ENCODE measurements at regions not wholly inside any gene's neighbourhood (a gene's known extent, or its start where the extent isn't known, plus 50 kb on each side); places are given as distances from the start of the nearest gene placed in this dataset.

DNA sequence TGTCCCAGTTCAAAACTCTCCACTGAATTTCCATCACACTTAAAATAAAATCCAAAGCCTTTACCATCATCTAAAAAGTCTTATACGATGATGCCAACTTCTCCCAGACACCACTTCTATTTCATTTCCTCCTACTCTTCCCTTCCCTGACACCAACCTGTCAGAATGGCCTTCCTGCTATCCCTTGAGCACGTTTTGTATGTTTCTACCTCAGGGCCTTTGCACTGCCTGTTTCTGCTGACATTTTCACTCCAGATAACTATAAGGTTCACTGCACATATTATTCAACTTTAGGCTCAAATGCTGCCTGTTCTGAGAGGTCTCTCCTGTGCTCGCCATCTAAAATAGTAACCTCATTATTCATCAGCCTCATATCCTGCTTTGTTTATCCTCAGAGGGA lies 269.6 kb downstream of the HTR7 start:
- no peak for DNase-seq (ENCODE audit: low read depth)

DNA sequence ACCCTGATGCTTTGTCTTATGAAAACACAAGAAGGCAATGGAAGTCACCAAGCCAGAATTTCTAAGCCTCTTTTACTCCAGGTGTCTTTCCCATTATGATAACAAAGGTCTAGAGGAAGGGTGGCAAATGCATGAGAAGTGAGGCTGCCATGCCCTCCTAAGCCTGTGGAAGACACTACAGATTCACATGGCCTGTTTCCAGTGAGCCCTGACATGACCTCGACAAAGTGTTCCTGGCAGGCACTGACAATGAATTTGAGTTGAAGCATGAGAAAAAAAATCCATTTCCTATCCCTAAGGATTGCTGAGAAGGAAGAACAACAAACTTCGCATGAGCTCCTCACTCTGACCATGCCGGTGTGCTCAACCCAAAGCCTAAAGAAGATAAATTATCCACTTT lies 268.0 kb downstream of the HTR7 start:
- peak; percentile 57 for DNase-seq (ENCODE audit: low read depth)

DNA sequence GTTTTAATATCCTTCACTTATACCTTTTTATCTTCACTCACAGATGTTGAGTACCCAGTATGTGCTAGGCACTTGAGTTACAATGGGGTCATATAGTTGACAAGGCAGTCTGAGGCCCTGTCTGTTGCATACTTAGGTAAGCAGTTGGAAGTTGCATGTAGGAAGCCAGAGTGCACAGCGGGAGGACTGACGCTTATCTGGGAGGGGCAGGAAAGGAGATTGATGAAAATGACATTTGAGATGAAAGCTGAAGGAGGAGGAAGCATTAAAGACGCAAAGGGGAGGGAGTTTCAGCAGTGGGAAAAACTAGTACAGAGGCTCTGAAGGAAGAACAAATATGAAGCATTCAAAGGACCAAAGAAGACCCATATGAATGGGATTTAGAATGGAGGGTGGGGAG lies 266.2 kb downstream of the HTR7 start:
- DNase-seq (ENCODE audit: low read depth): no peak

DNA sequence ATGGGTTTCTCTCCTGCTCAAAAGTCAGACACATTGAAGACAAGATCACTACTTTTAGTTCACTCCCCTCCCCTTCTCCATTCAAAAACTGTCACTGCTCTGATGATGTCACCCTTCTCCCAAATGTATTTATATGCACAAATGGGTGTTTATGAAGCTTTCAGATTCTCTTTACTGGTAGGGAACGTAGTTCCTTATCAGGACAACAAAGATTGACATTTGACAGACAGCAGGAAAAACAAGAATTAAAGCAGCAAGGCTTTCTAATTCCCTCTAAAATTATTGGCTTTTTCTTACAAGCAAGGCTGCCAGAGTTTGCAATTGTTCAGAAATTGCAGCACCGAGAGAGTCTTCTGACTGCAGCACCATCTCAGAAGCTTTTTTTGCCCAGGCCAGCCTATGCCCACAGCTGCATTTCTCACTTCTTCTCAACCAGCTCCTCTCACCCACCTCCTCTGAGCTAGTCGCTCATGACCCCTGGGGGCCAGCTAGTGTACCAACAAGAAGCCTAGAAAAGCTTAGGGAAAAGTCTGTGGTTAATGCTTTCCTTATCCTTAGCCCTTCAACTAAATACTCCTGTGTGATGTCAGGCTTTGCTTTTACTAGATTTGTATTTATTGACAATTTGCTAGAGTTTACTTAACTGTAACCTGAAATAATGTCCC lies 265.1 kb downstream of the HTR7 start:
- DNase-seq (ENCODE audit: low read depth): peak; percentile 90

DNA sequence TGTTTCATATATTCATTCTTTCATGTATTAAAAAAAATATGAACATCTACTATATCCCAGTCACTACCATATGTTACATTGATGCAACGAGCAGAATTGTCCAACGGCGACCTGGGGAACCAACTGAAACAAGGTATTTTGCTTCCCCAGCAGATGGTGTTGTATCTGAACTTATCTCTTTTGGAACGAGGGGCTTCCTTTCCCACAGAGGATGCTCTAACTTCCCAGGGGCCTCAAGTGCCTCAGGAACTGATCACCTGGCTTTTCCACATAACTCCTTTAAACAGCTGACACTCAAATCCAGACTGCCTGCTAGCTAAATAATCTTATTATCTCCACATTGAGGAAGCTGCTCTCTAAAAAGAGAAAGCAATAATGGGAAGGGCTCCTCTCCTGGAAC lies 259.3 kb downstream of the HTR7 start:
- DNase-seq (ENCODE audit: low read depth): no peak

DNA sequence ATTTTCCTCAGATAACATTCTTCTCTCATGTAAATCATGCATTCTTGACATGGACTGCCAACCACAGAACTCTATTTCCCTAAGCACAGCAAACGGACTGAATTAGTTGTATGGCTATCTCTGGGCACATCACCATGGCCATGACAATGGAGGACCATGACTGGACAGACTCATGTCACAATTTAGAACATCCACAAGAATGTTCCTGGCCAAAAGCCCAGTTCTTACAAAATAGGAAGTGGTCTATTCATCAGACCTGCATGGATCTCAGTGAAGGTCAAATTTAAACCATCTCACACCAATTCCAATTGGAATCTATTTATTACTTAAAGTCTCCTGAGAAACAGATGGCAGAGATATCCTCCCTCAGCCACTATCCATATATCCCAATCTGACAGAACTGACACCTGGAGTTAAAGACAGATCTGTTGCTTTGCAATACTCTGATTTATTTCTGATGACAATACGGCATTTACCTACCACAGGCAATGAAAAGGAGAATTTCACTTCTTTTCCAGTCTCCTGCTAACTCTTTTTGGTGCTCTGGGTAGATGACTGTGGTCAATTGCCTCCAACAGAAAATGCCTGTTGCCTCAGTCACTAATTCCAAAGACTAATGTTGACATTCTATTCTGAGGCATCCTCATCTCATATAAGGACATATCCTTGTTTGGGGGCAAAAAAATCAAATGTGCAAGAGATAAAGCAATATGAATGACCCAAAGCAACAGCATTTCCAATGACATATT lies 254.8 kb downstream of the HTR7 start:
- peak; percentile 95 for DNase-seq (ENCODE audit: low read depth)

DNA sequence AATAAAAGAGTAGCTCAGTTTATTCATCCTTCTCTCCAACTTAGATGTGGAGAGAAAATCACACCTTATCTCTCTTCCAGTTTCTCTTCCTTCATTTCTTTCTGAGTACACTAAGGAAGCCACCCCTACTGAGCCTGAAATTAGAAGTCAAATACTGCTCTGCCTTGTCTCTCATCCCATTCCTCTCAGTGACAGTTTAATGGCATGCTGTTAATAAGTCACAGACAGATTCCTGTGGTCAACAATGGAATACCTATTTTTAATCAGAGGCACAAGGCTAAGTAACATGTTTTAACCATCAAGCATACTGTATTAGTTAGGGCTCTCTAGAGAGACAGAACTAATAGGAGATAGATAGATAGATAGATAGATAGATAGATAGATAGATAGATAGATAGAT lies 253.2 kb downstream of the HTR7 start:
- peak; percentile 63 for DNase-seq (ENCODE audit: low read depth)

DNA sequence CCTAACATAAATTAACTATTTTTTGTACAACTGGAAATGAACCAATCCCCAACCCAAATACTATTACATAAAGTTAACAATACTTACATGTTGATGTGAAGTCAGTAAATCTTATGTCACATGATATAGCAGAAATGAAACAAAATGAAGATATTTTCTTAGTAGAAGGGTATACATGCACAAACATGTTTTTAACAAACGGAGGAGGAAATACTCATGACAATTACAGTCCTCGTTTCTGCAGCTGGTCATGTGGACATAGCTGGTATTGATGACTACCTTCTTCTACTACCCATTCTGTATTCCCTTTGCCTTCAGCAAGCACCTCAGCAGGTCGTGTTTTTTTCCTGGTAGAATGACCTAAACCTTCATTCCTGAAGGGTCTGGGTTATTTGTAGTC lies 252.3 kb downstream of the HTR7 start:
- no peak for DNase-seq (ENCODE audit: low read depth)

DNA sequence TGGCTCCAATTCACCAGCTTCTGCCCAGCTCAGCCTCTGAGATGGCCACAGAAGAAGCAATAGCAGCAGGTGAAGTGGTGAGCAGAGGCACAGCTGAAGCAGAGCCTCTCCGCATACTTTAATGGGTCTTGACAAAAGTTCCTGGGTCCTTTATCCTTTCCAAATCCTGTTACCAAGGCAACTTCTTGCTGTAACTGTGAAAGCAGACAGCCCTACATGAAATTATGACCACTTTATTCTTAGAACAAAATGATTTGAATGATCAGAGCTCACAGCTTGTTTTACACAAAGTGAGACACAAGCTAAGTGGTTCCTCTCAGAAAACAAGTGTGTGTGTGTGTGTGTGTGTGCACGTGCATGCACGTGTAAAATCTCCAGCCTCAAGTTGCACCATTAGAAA lies 245.6 kb downstream of the HTR7 start:
- no peak for DNase-seq (ENCODE audit: low read depth)

DNA sequence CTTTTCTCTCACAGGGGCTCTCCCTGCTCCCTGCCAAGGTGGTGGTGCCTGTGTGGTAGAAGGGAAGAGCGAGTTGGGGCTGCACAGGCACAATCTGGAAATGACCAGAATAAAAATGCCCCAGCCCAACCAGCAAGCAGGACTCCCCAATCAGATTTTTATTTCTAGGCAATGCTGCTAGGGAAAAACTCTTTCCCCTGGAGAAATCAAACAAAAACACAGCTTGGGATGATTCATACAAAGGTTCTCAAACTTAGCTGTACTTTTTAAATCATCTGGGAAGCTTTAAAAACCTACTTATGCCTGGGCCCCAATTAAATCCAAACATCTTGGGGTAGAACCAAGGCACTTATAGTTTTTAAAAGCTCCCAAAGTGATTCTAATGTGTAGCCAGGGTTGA lies 243.2 kb downstream of the HTR7 start:
- peak; percentile 3 for DNase-seq (ENCODE audit: low read depth)

DNA sequence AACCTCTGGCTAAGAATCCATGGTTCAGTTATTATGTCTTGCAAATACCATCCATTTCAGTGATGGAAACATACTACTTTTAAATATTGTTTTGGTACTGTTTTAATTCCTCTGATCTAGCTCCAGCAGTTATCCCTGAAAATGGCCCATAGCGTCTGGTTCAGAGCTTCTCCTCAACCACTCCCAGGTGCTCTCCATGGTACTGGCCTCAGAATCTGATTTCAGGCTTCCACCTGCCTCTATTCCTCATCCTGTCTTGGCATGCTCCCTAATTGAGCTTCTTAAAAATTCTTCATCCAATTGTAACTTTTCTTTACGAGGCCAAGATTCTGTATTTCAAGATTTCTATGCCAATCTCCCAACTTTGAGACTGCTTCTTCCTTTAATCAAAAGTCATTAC lies 236.3 kb downstream of the HTR7 start:
- peak; percentile 34 for DNase-seq (ENCODE audit: low read depth)

DNA sequence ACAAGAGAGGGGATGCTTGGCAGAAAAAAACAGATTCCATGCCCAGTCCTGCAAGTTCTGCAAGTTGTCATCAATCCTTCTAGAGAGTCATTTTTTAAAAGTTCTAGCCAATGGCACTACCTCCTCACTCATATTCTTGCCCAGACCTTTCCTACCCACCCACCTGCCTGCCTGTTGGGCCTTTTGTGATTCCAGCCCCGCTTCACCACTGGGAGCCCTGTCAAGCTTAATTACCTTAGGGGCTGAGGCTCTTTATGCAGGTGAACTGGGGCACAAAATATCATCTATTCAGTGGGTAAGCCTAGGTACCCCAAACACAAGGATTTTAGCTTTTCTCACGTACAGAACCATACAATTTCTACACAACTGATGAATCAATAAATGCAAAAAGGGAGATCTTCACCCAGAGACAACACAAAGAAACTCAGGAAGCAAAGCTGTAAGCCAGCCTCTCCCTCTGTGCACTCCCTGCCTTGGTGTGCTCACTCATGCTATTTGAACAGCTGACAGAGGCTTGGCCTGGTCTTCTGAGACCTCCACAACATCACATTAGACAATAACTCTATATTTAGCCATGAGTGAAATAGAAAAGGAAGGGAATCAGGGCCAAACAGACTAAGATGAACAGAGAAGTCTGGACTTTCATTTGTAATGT lies 222.6 kb downstream of the HTR7 start:
- DNase-seq (ENCODE audit: low read depth): no peak

DNA sequence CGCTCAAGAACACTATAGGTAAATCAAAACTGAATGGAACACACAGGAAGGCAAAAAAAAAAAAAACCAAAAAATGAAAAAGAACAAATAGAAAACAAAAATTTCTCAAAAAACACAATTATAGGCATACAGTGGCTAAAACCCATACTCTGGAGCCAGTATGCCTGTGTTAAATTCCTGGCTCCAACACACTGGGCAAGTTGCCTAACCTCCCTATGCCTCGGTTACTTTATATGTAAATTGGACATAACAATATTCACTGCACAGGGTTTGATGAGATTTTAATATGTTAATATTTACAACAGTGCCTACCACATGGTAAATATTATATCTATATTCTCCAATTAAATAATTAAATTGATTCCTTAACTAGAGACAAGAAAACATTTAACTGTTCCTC lies 217.1 kb downstream of the HTR7 start:
- no peak for DNase-seq (ENCODE audit: low read depth)

DNA sequence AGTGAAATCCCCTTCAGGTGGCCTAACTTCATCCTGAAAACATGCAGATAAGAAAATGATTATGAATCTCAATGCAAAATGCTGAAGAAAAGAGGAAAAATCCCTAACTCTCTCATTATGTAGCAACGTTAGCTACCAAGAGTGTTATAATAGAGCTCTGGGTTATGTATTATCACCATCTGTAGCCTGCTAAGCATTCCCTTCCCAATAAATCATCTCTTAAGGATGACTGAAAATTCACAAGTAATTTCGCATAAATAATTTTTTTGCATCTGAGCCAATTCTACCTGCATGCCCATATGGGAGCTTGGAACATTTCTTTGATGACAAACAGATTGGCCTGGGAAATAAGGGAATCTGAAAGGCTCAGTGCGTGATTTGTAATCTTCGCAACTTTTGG lies 216.1 kb downstream of the HTR7 start:
- no peak for DNase-seq (ENCODE audit: low read depth)

DNA sequence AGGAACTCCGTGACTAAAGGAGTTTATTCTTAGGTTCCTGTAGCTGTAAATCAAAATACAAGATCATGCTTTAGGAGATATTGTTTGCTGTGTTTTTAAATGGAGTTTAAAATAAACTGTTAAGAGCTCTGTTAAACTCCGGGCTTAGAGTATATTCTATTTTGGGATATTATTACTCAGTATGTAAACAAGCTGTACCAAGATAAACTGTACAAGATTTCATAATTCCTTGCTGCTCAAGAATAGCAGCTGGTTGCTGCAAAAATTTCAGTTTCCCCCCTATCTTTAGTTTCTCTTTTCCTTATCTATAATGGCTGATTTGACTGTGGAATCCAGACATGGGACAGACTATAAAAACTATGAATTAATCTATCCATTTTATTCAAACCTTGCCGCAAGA lies 215.7 kb downstream of the HTR7 start:
- peak; percentile 9 for DNase-seq (ENCODE audit: low read depth)

DNA sequence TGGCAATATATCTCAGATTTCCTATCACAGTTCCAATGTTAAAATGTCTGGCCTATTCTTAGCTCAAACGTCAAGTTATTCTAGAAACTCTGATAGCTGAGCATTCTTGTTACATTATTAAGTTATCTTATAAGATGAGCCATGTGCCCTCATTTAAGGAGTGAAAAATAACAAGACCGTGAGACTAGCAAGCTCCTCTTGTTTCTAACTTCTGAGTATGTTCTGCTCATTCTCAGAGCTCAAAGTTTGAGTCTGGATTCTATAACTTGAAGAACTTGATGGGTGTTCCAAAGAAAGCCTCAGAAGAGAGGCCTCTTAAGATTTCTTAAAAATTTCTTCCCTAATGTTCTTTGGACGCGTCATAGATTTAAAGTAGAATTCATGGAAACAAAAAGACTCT lies 215.2 kb downstream of the HTR7 start:
- no peak for DNase-seq (ENCODE audit: low read depth)

DNA sequence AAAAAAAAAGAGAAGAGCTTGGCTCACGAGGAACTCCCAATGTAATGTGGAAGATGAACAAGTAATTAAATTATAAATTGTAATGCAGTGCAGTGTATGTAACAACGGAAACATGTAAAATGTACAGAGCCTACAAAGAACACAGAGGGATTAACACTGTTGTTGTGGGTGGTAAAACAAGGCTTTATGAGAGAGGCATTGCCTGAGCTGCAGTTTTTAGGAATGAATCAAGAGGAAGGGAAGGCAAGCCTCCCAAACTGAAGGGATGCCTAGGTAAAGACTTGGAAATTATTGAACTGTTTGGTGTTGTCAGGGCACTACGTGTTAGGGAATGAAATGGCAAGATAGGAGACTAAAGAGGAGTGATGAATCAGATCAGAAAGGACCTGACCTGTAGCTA lies 213.7 kb downstream of the HTR7 start:
- DNase-seq (ENCODE audit: low read depth): no peak

DNA sequence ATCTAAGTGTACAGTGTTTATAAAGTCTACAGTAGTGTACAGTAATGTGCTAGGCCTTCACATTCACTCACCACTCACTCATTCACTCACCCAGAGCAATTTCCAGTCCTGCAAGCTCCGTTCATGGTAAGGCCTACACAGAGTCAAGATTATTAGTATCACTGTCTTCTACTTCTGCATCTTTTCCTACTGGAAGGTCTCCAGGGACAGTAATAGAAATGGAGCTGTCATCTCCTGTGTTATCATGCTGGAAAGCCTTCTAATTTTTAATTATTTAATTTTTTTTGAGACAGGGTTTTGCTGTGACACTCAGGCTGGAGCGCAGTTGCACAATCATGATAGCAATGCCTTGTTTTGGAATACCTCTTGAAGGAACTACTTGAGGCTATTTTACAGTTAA lies 207.0 kb downstream of the HTR7 start:
- DNase-seq (ENCODE audit: low read depth): no peak

DNA sequence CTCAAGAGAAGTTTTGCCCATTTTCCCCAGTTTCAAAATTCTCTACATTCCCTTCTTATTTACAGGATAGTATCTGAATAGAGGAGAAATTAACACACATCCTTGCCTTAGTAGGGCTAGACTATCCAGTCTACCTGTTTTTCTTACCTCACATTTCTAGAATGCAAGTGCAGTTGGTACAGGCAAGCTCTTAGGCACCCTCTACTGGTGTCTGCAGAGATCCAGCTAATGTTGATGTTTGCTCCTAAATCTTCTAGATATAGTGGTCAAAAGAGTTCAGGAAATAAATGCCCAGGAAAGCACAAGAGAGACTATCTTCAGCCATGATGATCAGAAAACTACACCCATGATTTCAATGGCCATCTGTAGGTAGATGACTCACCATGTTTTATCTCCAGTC lies 205.3 kb downstream of the HTR7 start:
- peak; percentile 54 for DNase-seq (ENCODE audit: low read depth)

DNA sequence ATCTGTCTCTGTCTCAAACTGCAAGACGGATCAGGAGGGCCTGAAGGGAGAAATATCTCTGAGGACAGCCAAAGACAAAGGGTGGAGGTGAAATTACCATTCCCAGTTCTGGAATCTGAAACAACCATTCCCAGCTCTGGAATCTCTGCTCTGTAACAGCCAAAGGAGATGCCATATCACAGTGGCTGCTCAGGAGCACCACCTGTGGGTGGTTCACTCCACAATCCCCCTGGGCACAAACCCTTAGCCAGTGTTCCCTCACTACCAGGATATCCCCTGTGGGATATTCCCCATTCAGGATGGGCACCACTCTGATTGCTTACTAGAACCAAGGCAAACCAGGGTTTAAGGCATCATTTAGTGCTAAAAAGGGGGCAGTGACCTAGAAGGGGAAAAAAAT lies 199.0 kb downstream of the HTR7 start:
- no peak for DNase-seq (ENCODE audit: low read depth)

DNA sequence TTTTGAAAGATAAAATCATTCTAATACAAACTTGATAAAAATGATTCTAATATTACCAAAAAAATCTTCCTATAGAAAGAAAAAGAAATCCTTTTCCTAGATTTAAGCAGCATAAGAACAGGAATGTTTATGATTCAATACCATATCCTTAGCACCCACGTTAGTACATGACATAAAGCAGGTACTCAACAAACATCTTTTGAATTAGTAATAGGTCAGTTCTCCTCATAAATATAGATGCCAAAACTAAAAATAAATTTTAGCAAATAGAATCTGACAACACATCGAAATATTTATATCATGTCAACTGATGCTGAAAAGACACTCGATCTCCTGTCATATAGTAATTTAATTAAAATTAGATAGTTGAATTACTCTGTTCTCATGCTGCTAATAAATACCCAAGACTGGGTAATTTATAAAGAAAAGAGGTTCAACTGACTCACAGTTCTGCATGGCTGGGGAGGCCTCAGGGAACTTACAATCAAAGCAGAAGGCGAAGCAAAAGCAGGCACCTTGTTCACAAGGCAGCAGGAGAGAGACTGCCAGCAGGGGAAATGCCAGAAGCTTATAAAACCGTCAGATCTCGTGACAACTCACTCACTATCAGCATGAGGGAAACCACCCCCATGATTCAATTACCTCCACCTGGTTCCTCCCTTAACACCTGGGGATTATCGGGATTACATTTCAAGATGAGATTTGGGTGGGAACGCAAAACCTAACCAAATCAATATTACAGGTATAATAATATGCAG lies 191.8 kb downstream of the HTR7 start:
- no peak for DNase-seq (ENCODE audit: low read depth)

DNA sequence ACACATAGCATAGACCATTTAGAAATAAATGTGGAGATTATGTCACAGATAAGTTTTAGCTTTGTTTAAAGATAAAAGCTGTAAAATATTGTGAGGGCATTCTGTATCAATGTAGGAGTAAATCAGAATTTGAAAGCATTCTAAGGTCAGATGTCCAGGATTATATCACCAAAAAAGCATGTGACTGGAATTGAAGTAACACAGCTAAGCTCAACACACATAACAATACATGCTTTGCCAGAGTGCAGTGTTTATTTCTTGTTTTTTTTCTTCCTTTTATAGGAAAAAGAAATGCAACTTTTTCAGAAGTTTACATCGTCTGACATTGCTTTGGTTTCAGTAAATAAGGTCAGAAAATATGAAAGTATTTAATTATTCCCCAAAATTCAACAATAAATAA lies 183.4 kb downstream of the HTR7 start:
- DNase-seq (ENCODE audit: low read depth): no peak

DNA sequence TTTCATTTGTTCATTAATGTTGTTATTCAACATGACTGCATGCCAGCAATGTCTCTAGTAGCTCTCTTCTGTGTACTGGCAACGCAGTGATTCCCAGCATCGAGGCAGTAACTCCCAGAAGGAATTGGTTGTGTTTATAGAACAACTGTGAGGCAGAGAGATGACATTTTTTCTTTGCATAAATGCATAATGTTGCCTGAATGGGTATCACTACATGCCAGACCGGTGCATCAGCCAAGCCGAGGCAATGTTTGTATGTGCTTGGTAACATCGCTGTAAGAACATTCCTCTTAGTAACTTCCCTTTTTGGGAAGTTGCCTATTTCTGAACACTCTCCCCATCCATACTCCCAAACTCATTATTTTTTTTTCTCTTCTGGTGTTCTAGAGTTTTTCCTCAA lies 182.9 kb downstream of the HTR7 start:
- peak; percentile 93 for DNase-seq (ENCODE audit: low read depth)
